ENCODE measurements at regions not wholly inside any gene's neighbourhood (a gene's known extent, or its start where the extent isn't known, plus 50 kb on each side); places are given as distances from the start of the nearest gene placed in this dataset.

DNA sequence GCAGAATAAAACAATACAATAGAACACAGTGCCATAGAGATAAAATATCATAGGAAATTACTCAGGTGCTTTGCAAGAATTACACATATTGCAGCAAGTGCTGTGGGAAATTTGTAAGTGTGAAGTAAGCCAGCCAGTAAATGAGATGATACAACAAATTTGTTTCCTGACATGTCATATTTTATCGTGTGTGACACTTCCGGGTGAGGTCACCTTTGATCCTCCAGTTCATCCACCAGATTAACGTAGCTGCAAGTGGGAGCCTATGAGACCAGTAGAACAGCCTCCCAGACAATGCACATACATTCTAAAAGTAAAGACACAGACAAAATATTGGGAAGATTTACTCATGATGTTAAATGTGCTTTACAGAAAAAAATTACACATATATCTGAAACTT, 72.2 kb downstream of the PRDM9 start:
- no peak for DNase-seq

DNA sequence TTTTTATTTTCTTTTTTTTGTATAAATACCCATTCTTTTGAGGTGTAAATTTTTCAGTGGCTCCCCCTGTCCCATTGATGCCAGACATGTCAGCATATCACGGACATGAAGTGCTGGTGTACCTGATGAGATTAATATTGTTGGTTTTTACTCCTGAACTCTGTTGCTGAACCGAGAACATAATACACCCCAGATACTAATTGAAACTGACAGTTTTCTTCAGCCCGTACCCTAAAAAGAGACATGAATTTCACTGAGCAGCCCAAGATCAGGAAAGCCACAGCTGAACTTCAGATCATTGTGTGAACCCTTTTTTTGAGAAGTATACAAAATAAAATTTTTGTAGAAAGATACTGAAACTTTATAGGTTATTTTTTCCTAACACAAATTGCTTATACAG, 75.7 kb downstream of the PRDM9 start:
- no peak for DNase-seq

DNA sequence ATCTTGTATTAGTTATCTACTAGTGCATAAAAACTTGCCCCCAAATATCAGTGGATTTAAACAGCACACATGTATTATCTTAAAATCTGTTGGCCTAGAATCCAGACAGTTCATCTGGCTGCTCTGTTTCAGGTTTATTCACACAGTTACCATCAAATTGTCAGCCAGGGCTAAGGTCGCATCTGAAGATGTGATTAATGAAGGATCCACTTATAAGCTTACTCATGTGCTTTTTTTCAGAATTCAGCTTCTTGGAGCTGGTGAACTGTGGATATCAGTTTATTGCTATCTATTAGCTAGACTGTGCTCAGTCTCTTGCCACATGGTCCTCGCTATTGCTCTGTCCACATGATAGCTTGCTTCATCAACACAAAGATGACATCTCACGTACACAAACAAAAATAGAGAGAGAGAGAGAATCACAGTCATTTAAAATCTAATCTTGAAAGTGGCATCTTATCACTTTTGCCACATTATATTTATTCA, 81.5 kb downstream of the PRDM9 start:
- no peak for DNase-seq

DNA sequence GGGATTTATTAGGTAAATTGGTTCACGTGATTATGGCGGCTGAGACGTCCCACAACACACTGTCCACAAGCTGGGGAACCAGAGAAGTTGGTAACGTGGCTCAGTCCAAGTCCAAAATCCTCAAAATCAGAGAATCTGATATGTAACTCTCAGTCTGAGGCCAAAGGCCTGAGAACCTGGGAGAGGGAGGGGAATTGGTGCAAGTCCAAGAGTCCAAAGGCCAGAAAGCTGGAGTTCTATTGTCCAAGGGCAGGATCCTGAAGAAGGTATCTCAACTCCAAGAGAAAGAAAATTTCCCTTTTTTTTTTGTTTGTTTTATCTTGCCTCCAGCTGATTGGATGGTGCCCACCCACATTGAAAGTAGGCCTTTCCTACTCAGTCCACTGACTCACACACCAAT, 83.8 kb downstream of the PRDM9 start:
- no peak for DNase-seq

DNA sequence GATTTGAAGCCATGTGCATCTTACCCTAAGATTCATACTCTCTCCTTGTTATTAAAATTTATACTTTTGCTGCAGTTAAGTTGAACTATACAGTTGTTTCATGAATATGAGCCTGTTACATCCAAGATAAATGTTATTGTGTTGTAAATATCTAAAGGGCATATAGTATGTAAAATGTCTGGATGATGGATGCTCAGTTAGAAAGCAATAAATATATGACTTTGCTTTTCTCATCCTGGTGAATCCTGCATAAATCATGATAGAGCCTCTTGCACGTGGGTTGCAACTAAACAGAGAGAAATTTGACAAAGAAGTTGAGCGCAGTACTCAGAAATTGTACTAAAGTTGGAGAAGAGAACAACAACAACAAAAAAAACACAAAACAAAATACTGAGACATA, 99.5 kb downstream of the PRDM9 start:
- no peak for DNase-seq

DNA sequence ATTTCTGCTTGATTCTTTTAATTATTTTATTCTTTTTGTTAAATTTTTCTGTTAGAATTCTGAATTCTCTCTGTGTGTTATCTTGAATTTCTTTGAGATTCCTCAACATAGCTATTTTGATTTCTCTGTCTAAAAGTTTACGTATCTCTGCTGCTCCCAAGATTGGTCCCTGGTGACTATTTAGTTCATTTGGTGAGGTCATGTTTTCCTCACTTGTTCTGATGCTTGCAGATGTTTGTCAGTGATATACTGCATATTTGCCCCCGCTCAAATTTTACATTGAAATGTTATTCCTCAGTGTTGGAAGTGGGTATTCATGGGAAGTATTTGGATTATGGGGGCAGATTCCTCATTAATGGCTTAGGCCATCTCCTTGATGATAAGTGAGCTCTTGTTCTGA, 105.3 kb downstream of the PRDM9 start:
- DNase-seq: no peak

DNA sequence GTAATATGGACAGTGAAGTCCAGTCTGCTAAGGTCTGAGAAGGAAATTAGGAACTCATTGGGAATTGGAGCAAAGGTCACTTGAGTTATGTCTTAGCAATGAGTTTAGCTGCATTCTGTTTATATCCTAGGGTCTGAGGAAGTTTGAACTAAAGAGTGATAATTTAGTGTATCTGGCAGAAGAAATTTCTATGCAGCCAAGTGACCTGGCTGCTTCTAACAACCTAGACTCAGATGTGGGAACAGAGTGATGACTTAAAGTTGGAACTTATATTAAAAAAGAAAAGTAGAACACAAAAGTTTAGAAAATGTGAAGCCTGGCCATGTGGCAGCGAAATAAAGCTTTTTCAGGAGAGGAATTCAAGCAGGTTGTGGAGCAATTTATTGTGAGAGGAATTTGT, 106.2 kb downstream of the PRDM9 start:
- peak; percentile 21 for DNase-seq

DNA sequence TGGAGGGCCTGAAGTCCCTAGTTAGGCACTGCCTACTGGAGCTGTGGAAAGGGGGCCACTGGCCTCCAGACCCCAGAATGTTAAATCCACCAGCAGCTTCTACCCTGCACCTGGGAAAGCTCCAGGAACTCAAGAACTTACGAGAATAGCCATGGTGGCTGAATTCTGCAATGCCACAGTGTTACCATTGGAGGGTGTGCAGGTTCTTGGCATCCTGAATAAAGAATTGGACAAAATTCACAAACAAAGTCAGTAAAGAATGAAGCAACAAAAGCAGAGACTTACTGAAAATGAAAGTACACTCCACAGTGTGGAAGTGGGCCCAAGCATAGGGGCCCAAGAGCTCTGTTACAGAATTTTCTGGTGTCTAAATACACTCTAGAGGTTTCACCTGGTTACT, 107.0 kb downstream of the PRDM9 start:
- no peak for DNase-seq

DNA sequence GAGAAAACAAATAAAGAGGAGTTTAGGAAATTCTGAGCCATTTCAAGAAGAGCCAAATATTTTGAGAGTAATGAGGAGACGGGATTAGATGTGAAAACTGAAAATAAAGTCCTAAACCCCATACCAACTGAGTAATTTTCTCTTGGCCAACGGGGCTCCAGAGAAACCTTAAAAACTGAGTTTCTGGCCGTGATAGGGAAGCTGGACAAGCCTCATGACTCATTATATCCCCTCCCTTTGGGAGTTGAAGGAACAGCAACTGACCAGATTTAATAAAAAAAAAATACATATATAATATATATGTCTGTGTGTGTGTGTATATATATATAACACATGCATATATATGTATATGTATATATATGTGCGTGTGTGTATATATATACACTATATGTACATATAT, 119.6 kb downstream of the PRDM9 start:
- no peak for DNase-seq

DNA sequence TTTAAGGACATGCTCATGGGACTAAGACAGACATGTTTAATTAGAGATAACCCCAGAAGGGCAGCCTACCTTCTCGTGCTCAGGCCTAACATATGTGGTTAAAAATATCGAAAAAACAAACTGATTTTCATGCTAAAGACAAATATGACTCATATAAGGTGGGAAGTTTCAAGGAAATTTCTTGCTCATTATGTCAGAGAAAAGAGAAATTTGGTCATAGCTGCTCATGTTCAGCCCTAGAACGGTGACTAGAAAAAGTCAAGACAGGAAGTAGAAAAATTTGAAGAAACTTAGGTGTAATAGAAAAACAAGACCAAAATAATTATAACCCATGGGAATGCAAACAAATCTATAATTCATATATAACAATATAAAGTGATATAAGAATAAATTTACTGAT, 120.6 kb downstream of the PRDM9 start:
- no peak for DNase-seq

DNA sequence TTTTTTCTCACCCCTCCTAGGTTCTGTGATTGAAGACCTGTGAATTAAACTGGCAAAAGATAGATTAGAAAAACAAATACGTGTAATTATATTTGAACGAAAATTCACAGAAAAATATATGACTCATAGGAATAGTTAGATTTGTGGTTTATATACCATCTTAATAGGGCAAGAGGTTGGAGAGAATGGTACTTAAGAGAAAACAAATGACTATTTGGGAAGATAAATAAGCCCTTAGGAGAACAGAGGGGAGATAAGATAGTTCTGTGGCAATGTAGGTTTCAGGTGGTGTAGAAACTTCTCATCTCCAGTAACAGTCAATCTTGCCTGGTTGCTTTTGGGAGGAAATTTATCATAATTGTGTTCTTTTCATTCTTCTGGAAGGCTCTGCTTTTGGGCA, 122.0 kb downstream of the PRDM9 start:
- no peak for DNase-seq

DNA sequence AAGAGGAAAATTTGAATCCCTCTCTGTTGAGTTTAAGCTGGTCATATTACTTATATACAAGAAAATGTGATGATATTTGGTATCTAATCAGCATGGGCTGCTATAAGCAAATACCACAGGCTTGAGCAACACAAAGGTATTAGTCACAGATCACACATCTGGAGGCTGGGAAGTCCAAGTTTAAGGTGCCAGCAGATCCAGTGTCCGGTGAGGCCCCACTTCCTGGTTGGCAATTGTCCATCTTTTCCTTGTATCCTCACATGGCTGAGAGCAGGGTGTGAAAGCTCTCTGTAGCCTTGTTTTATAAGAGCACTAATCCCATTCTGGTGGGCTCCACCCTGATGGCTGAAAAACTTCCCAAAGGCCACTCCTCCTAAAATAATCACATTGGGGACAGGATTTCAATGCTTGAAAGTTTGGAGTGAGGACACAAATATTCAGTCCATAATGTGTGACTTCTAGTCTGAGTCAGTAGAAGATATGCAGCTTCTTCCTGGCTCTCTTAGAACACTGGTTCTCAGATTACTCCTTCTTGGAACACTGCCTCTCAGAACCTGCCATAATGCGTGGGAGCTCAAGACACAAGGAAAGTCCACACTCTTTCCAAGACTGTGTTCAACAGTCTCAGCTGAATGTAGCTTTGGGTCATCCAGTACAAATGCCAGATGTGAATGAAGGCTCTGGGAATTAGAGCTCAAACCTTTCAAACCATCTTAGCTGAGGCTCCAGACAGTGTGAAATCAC, 124.1 kb downstream of the PRDM9 start:
- DNase-seq: peak; percentile 60

DNA sequence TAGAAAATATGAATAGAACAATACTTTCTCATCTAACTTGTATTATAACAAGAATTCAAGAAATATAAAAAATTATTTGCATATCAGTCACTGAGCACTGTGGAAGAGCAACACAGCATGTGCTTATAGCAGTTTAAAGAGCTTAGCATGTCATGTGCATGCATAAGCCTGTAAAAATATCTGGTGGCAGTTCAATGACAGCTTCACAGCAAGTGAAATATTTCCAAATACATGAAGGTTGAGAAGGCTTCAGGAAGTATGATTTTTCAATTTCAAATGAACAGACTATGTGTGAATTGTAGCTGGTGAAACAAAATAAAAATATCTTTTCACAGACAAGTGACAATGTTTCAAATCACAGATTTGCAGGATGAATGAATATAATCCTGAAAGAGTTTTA, 128.5 kb downstream of the PRDM9 start:
- DNase-seq: no peak

DNA sequence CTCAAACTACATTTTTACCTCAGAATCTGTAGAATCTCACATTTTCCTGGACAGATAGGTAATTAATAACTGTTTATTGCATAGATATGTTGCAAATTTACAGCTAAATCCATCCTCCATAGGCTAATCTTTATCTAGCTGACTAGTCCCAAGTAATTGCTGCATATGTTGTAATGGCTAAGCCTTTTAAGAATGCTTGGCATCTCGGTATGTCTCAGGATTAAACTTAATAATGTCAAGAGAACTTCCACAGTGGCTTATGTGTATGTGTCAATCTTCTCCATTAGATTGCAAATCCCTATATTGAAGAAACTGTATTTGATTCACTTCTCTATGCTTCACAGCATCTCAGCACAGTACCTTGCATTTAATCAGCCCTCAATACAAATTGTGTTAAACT, 131.9 kb downstream of the PRDM9 start:
- DNase-seq: no peak

DNA sequence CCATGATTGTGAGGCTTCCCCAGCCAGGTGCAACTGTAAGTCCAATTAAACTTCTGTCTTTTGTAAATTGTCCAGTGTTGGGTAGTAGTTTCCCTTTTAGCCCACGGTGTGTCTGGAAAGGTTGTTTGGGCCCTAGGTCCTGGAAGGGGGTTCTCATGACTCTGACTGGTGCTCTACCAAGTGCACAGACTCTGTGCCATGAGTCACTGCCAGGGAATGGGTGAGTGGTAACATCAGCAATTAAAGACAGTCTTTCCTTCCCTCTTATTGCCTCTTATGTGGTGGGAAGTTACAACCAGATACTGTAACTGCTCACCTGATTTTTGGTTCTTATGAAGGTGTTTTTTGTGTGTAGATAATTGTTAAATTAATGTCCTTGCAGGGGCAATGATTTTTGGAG, 141.2 kb downstream of the PRDM9 start:
- no peak for DNase-seq

DNA sequence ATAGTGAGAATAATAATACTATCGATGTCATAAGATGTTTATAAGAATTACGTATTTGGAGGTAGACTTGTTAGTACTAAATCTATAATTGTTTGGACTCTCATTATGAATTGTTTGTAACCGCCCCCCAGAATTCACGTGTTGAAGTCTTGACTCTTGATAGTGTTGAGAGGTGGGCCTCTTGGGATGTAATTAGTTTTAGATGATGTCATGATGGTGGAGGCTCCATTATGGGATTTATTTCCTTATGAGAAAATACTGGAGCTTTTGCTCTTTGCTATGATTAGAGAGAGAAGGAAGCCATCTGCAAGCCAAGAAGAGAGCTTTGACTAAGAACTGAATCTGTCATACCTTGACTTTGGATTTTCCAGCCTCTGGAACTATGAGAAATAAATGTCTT, 142.2 kb downstream of the PRDM9 start:
- no peak for DNase-seq

DNA sequence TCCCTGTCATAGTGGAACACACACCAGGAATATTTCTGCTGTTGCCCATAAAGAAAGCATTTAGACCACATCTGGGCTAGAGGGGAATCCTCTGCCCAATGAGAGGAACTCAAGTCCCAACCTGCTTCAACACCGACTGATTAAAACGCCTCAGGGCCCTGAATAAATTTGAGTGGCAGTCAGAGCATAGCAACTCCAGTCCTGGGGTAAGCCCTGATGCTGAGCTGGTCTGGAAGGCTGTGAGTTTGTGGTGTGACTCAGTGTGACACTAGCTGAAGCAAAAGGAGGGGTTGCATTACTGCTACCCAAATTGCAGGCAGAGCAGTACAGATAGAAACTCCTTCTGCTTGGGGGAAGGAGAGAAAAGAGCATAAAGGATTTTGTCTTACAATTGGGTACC, 148.3 kb downstream of the PRDM9 start:
- DNase-seq: no peak

DNA sequence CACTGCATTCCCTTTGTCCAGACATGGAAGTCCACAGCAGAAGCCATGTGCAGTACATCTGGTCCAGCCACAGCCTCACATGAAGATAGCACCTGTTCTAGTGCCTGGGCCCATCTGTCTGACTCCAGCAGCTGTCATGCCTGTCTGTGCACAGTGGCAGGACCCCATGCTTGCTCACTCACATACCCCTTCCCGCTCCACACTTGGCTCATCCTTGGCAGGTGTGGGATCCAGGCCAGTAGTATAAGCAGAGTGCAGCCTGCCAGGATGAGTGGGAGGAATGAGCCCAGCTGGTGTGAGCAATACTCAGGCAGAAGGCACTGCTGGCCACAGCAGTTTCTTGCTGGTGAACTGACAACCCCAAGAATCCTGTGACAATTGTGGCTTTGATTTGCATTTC, 168.0 kb downstream of the PRDM9 start:
- DNase-seq: no peak

DNA sequence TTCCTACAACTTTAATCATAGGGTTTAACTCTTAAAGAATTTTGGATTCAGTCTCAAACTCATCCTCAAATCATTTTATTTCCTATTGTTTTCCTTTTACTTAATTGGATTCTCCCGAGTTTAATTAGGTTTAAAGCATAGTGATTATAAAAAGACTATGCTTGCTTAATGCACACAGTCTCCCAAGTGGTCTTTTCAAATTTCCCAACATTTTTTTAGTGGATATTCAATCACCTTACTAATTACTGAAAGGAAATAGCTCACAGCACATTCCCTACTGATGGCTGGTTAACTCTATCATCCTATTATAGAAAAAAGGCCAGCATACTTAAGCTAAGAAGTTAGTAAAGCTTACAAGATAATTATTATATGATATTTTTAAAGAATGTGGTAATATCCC, 170.6 kb downstream of the PRDM9 start:
- no peak for DNase-seq

DNA sequence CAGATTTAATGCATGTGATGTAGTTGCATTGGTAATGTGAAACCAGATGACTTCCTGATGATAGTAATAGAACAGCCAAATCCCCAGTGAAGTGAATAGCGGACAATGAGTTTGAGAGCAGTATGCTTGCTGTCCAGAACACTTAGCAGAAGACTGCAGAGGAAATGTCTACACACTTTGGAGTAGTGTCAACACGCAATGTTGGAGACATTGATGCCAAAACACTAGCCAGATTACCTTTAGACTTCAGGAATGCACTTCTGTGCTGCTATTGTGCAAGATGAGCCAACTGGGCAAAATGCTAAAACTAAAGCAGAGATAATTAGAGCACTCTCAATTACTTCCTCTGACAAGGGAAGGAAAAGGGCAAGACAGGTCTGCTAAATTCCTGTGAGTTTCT, 176.7 kb downstream of the PRDM9 start:
- DNase-seq: no peak

DNA sequence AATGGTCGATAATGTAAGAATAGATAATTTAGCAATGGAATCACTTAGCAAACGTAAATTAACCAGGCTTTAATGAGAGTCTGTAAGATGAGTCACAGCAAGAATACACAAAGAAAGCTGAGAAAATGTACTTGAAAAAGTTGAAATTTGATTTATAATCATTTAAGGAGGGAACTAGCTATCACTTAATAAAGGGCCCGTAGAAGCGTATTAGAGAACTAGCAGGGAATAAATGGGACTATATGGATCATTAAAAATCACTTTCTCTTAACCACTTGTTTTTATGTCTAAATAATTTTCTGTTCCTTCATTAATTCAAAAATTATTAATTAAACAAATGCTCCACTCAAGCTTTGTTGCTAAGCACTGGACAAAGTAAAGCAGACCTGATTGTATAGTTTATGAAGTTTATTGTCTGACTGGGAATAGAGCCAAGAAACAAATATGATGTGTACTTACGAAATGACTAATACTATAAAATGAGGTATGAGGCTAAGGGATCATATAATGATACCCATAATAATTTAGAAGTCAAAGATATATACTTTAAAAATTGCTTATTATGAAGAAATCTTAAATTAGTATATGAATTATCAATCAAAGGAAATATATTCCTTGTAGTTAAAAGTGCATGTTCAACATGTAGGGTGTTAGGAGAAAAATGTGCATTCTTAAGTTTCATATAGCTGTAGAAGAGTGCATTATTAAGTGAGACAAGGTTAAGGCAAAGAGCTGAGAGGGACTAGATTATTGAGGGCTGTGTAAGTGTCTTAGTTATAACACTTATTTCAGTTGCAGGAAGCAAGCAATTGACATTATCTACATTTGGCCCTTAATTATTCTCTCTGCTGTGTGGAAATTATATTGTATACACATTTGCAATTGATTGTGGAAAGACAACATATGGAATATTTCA, 196.8 kb downstream of the PRDM9 start:
- DNase-seq: no peak

DNA sequence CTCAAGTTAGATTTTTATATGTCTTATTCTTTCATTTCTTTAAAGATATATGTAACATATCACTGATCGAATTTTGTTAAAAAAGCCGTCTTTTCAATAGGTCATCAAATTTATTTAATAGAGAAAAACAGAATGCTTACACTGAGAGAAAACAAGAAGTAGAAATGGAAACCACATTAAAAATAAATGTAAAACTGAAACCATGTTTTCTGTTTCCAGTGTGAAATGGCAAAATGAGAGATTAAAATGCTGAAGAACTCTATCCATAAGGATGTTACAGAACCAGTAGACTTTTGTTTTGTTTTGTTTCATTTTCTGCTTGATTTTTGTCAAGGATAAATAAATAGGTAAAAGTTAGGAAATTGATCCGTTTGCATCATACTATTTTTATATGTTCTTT, 210.1 kb downstream of the PRDM9 start:
- DNase-seq: no peak

DNA sequence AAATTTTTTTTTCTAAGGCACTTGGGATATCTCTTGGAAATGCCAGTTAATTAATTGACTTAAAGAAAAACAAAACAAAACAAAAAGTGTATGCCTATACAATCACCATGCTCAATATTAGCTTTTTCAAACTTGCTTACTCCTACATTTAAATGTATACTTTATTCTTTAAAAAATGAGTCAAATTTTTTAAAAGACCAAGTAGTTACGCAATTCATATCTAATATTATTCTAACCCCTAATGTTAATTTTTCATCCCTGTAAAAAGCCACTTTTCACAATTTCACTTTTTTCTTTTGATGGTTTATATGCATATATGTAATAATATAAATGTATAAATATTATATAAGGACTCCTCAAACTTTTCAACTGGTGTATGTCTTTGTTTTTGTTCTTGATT, 211.2 kb downstream of the PRDM9 start:
- DNase-seq: no peak

DNA sequence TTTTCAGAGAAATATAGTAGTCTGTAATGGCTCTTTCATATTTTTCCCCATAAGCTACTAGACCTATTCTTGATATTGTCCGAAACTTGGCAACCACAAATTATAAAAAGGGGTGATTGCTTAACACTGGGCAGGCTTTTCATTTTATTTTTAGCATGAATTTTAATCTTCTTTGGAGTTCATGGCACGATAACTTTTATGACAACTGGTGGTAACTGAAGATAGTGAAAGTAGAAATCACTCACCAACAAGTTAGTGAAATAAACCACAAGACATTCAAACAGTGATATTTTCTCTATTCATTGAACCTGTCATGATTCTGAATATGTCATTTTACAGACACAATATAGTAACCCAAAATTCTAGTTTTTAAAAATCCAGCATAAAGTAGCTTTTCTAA, 213.9 kb downstream of the PRDM9 start:
- no peak for DNase-seq

All from femur (tissue), 1 donor.